GM19455 (cell line): ENCODE measurements at regions not wholly inside any gene's neighbourhood (a gene's known extent, or its start where the extent isn't known, plus 50 kb on each side); places are given as distances from the start of the nearest gene placed in this dataset.

Experiments
- ATAC-seq: cut with Tn5 transposase; IDR thresholded peaks from one replicate; pipeline ENCODE4 v1.9.1; 2021; ENCODE audit not compliant: unreplicated experiment

GRCh38 chr16:80054647-80055046 lies 454.1 kb upstream of the MAF start:
- no peak for ATAC-seq

DNA sequence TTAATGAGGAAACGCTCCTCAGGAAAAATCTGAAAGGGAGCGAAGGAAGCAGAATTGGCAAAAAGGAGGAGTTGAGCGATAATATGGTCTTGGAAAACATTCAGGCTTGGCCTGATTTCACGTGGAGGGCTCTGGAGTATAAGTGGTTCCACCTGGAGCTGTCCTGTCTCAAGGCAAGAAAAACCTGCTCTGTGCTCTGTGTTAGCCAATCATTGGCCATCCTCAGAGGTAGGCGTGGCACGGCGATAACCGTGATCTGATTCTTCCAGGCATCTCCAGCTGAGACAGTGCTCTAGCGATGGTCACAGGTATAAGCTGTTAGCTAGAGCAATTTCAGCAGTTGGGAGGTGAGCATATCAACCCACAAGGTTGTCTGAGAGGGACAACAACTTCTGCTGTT lies 450.5 kb upstream of the MAF start:
- no peak for ATAC-seq

- ATAC-seq, result no peak
Measured at GRCh38 chr16:80048250-80048649, 447.7 kb upstream of the MAF start.

DNA sequence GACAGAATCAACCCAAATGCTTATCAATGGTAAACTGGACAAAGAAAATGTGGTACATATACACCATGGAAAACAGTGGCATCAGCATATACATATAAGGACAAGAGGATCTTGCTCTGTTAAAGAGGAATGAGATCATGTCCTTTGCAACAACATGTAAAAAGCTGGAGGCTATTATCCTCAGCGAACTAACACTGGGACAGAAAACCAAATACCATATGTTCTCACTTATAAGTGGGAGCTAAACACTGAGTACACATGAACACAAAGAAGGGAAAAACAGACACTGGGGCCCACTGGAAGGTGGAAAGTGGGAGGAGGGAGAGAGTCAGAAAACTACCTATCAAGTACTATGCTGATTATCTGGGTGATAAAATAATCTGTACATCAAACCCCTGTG lies 447.3 kb upstream of the MAF start:
- ATAC-seq, result no peak

GRCh38 chr16:80046848-80047247 lies 446.3 kb upstream of the MAF start:
- no peak for ATAC-seq

GRCh38 chr16:80046261-80046660 lies 445.7 kb upstream of the MAF start:
- ATAC-seq, result no peak

DNA sequence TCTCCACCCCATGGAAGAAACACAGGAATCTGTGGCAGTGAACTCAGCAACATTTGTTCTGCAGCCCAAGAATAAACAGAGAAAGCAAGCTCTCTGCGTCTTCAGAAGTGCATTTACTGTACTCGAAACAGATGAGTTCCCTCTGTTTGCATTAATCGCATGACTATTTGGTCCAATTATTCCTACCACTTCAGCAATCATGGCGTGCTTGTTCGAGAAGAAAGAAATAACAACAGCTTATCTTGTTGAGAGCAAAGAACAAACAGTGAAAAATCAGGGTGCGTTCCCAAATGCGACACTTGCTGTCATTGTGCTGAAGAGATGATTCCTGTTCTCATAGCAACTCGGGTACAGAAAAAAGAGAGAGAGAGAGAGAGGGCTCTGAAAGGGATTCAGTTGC lies 445.3 kb upstream of the MAF start:
- ATAC-seq, result no peak

- no peak for ATAC-seq
Measured at GRCh38 chr16:80041410-80041809, 440.9 kb upstream of the MAF start.

- no peak for ATAC-seq
Measured at GRCh38 chr16:80040814-80041213, 440.3 kb upstream of the MAF start.

DNA sequence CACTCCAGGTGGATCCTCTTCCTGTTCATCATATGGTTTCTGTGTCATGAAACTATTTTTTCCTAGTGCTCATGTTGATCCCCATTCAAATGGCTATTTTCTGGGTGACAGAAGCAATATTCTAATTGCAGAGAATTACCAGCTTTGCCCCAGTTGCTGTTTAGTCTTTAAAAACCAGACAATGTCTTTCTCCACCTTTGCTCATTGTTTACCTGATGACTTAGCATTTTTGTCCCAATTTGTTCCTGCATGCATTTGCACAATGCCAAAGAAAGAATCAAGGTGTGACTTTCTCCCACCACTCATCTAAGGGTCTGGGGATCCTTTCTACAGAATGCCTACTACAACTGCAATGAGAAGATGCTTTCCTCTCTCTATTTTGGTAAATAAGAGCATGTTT lies 439.9 kb upstream of the MAF start:
- ATAC-seq, result no peak

GRCh38 chr16:80039777-80040176 lies 439.2 kb upstream of the MAF start:
- no peak for ATAC-seq

DNA sequence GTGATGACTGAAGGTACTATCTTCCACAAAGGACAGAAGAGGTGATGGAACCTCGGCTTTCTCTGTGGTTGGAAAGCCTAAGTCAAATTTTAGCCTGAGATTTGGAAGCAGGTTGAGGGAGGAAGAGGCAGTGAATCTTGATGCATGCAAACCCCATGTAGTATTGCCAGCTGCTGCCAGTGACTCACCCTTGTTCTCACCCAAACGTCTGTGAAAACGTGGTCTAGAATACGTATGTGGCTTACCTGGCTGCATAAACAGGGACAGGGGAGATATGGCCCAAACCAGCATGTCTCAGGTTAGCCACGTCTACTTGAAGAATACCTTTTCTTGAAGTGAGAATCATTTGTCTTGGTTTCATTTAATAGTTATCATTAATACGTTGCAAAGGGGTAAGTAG lies 438.0 kb upstream of the MAF start:
- ATAC-seq, result no peak

- no peak for ATAC-seq
Measured at GRCh38 chr16:80034948-80035663, 434.6 kb upstream of the MAF start.

DNA sequence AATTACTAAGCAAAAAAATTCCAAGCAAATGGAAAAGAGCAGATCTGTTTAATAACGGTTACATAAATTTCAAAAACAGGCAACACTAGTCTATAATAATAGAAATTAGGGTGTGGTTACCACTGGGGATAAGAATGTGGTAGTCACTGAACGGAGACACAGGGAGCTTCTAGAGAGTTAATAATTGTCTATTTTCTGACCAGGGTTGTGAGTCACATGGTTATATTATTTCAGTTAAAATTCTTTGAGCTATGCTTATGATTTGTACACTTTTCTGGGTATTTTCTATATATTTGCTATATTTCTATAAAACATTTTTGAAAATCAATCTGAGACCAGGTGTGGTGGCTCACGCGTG lies 433.9 kb upstream of the MAF start:
- ATAC-seq, result no peak

GRCh38 chr16:80033783-80034468 lies 433.4 kb upstream of the MAF start:
- ATAC-seq, result no peak

DNA sequence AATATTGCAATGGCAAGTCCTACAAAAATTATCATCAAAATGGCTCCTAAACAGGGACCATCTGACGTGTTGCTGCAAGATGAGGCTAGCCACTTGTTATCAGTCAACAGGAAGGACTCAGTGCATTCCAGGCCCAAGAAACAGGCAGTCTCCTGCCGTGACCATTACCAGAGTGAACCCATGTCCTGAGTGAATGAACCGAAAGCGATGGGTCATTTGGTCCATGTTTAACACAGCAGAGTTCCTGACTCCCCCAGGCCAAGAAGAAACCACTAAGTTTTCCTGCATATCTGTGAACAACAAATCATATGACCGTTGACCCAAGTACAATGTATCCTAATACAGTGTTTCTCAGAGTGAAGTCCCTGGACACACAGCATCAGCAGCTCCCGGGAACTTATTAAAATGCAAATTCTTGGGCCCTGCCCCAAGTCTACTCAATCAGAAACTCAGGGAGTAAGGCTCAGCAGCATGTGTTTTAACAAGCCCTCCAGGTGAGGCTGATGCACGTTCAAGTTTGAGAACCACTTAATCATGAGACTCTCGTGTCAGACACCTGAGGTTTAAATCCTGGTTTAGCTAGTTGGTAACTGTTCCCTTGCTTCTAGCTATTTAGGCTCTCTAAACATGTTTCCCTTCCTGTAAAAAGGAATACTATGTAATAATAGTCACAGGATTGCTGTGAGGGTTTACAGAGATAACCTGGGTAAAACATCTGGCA lies 429.4 kb upstream of the MAF start:
- ATAC-seq, result no peak

DNA sequence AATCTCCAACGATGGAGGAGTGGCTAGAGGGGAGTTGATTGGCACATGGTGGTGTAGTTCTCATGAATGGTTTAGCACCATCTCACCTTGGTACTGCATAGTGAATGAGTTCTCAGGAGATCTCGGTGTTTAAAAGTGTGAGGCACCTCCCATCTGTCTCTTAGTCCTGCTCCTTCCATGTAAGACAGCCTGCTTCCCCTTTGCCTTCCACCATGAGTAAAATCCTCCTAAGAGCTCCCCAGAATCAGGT lies 428.8 kb upstream of the MAF start:
- no peak for ATAC-seq

GRCh38 chr16:80028581-80029380 lies 428.2 kb upstream of the MAF start:
- no peak for ATAC-seq

GRCh38 chr16:80027007-80027965 lies 426.7 kb upstream of the MAF start:
- ATAC-seq, result peak; percentile 57

DNA sequence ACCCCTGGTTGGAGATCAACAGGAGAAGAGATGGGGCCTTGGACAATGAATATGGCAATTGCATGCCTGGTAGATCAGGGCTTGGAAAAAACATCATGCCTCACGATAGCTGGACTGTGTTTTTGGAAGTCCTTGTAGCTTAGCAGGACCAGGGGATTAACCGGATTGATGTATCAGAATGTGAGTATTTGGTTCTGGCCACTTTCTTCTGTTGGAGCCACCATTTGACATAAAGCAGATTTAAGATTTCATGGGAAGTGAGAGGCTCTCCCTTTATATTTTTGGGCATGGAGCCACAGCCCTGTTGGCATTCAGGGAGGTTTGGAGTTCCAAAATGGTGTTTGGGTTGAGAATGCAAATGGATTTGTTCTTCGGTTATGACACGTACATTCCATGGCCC lies 424.7 kb upstream of the MAF start:
- no peak for ATAC-seq

DNA sequence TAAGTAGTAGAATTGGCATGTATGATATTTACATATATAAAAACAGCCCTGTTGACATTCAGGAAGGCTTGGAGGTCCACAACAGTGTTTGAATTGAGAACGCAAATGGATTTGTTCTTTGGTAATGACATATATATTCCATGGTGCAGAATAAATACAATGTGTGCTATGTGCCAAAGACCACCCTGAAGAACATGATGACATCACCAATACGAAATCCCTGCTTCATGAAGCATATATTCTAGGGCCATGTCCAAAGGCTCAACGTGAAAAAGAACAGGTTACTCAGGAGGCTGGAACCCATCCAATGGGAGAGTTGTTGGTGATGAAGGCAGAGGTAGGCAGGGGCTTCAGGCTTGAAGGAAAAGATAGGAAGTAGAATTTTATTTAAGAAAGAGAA lies 423.9 kb upstream of the MAF start:
- ATAC-seq, result no peak
